H9 (cell line): ENCODE measurements at regions not wholly inside any gene's neighbourhood (a gene's known extent, or its start where the extent isn't known, plus 50 kb on each side); places are given as distances from the start of the nearest gene placed in this dataset.
"Not testable (repeated sequence)": the region's sequence is repeated elsewhere in the genome, so short reads cannot be mapped to it uniquely, and the experiment has no call there.

ENCODE experiments used
- DNase-seq: peaks from one replicate; pipeline ENCODE4 v3.0.0-alpha.2; 2017
- H2AFZ ChIP-seq: one replicate; pipeline ENCODE4 v1.6.1; 2013; ENCODE audit warnings: mild to moderate bottlenecking, low read length, control low read depth, moderate library complexity
- H2AK5ac ChIP-seq: 2 replicates; pipeline ENCODE4 v1.6.1; 2013; ENCODE audit warnings: low read length, control low read depth, mixed read lengths; ENCODE audit not compliant: insufficient read length
- H2BK120ac ChIP-seq: one replicate; pipeline ENCODE4 v1.6.1; 2013; ENCODE audit warnings: low read depth, mild to moderate bottlenecking, low read length, control low read depth, inconsistent platforms; ENCODE audit not compliant: poor library complexity, severe bottlenecking
- H2BK12ac ChIP-seq: 2 replicates; pipeline ENCODE4 v1.6.1; 2013; ENCODE audit warnings: low read length, control low read depth, mixed read lengths, low read depth; ENCODE audit not compliant: insufficient read length
- H2BK15ac ChIP-seq: 2 replicates; pipeline ENCODE4 v1.6.1; 2013; ENCODE audit warnings: low read depth, low read length, control low read depth
- H2BK20ac ChIP-seq: one replicate; pipeline ENCODE4 v1.6.1; 2013; ENCODE audit warnings: low read depth, mild to moderate bottlenecking, low read length, control low read depth, inconsistent platforms; ENCODE audit not compliant: poor library complexity, severe bottlenecking
- H2BK5ac ChIP-seq: 2 replicates; pipeline ENCODE4 v1.6.1; 2013; ENCODE audit warnings: low read length, control low read depth, mixed read lengths; ENCODE audit not compliant: insufficient read length
- H3K14ac ChIP-seq: 2 replicates; pipeline ENCODE4 v1.6.1; 2013; ENCODE audit warnings: low read length, control low read depth; ENCODE audit not compliant: insufficient read depth
- H3K18ac ChIP-seq: 2 replicates; pipeline ENCODE4 v1.6.1; 2013; ENCODE audit warnings: low read depth, mild to moderate bottlenecking, mixed read lengths, low read length, control low read depth; ENCODE audit not compliant: insufficient read length
- H3K23ac ChIP-seq: 2 replicates; pipeline ENCODE4 v1.6.1; 2013; ENCODE audit warnings: low read length, control low read depth, mixed read lengths, low read depth; ENCODE audit not compliant: insufficient read length
- H3K23me2 ChIP-seq: 2 replicates; pipeline ENCODE4 v1.6.1; 2013; ENCODE audit warnings: low read depth, mild to moderate bottlenecking, mixed read lengths, low read length, control low read depth; ENCODE audit not compliant: insufficient read length, poor library complexity, severe bottlenecking
- H3K27ac ChIP-seq: 2 replicates; pipeline ENCODE4 v1.5.1; 2013; ENCODE audit warnings: low read length, control low read depth, mixed read lengths, low read depth; ENCODE audit not compliant: insufficient read length
- H3K27me3 ChIP-seq: 2 replicates; pipeline ENCODE4 v1.6.1; 2013; ENCODE audit warnings: low read length, control low read depth, inconsistent platforms; ENCODE audit not compliant: insufficient read depth
- H3K4ac ChIP-seq: 2 replicates; pipeline ENCODE4 v1.6.1; 2013; ENCODE audit warnings: low read depth, mild to moderate bottlenecking, control low read depth, inconsistent platforms, low read length, moderate library complexity
- H3K4me1 ChIP-seq: 2 replicates; pipeline ENCODE4 v1.6.1; 2013; ENCODE audit warnings: low read length, control low read depth, inconsistent platforms; ENCODE audit not compliant: insufficient read depth
- H3K4me2 ChIP-seq: 2 replicates; pipeline ENCODE4 v1.6.1; 2013; ENCODE audit warnings: low read length, control low read depth, mixed read lengths; ENCODE audit not compliant: insufficient read length, insufficient read depth
- H3K56ac ChIP-seq: 2 replicates; pipeline ENCODE4 v1.6.1; 2013; ENCODE audit warnings: low read depth, mild to moderate bottlenecking, mixed read lengths, low read length, control low read depth; ENCODE audit not compliant: insufficient read length
- H3K79me1 ChIP-seq: 2 replicates; pipeline ENCODE4 v1.6.1; 2013; ENCODE audit warnings: low read depth, mild to moderate bottlenecking, moderate library complexity, low read length, control low read depth, inconsistent platforms; ENCODE audit not compliant: insufficient read depth, poor library complexity, severe bottlenecking
- H3K79me2 ChIP-seq: 2 replicates; pipeline ENCODE4 v1.6.1; 2013; ENCODE audit warnings: low read length, control low read depth, inconsistent platforms; ENCODE audit not compliant: insufficient read depth
- H3K9ac ChIP-seq: 2 replicates; pipeline ENCODE4 v1.6.1; 2013; ENCODE audit warnings: low read length, control low read depth, mixed read lengths; ENCODE audit not compliant: insufficient read length; ENCODE audit errors: extremely low read depth
- H3K9me3 ChIP-seq: one replicate; pipeline ENCODE4 v1.6.1; 2013; ENCODE audit warnings: low read depth, low read length, inconsistent platforms; ENCODE audit not compliant: control insufficient read depth
- H3T11ph ChIP-seq: one replicate; pipeline ENCODE4 v1.6.1; 2013; ENCODE audit warnings: mild to moderate bottlenecking, low read length, control low read depth, inconsistent platforms
- H4K20me1 ChIP-seq: one replicate; pipeline ENCODE4 v1.6.1; 2013; ENCODE audit not compliant: control insufficient read depth, insufficient read length, insufficient read depth
- H4K5ac ChIP-seq: 2 replicates; pipeline ENCODE4 v1.6.1; 2013; ENCODE audit warnings: low read depth, mild to moderate bottlenecking, mixed read lengths, low read length, control low read depth; ENCODE audit not compliant: insufficient read length
- H4K8ac ChIP-seq: replicated peaks from 2 replicates; pipeline ENCODE4 v1.6.1; 2013; ENCODE audit warnings: low read length, control low read depth, mixed read lengths, low read depth; ENCODE audit not compliant: insufficient read length
- H4K91ac ChIP-seq: 2 replicates; pipeline ENCODE4 v1.6.1; 2013; ENCODE audit warnings: low read depth, mild to moderate bottlenecking, moderate library complexity, mixed read lengths, low read length, control low read depth; ENCODE audit not compliant: insufficient read length
- H3K27ac Mint-ChIP-seq, 3 experiments: 2 replicates in 2 of 3; 3 replicates in 1 of 3; pipeline ENCODE4 v1.8.0; 2020 to 2021; ENCODE audit warnings: mixed read lengths in 3 of 3, mild to moderate bottlenecking in 1 of 3, moderate library complexity in 1 of 3
- H3K27me3 Mint-ChIP-seq: 2 replicates; pipeline ENCODE4 v1.8.0; 2021; ENCODE audit warnings: low read depth, mild to moderate bottlenecking, moderate library complexity, mixed read lengths
- H3K36me3 Mint-ChIP-seq, 3 experiments: 2 replicates in 2 of 3; 3 replicates in 1 of 3; pipeline ENCODE4 v1.8.0; 2020 to 2021; ENCODE audit warnings: low read depth in 3 of 3, mixed read lengths in 3 of 3; ENCODE audit not compliant: insufficient read depth in 1 of 3
- H3K4me1 Mint-ChIP-seq, 2 experiments: 2 replicates each; pipeline ENCODE4 v1.8.0; 2020; ENCODE audit warnings: mixed read lengths in 2 of 2
- H3K4me3 Mint-ChIP-seq, 2 experiments: 2 replicates in 1 of 2; 3 replicates in 1 of 2; pipeline ENCODE4 v1.8.0; 2020 to 2021; ENCODE audit warnings: mild to moderate bottlenecking in 2 of 2, mixed read lengths in 2 of 2, moderate library complexity in 1 of 2
- H3K9me3 Mint-ChIP-seq, 2 experiments: 2 replicates in 1 of 2; 3 replicates in 1 of 2; pipeline ENCODE4 v1.8.0; 2020; ENCODE audit warnings: mild to moderate bottlenecking in 2 of 2, mixed read lengths in 2 of 2, moderate library complexity in 1 of 2
- WGBS: extraction: QIAGEN DNeasy Blood & Tissue Kit; methylation state at CpG from one replicate; pipeline ENCODE4 v1.1.7; 2013; ENCODE audit warnings: missing lambda C conversion rate, low lambda C conversion rate, mixed read lengths; ENCODE audit not compliant: insufficient read length; ENCODE audit errors: extremely low coverage; 5-methylcytosine and 5-hydroxymethylcytosine counted together
- TF ChIP-seq, protein P1 (sequence below): fragments of 200-600 bp; sonication (generic); conservative IDR thresholded peaks from 3 replicates; pipeline ENCODE4 v1.8.0; 2021; ENCODE audit warnings: antibody characterized with exemption, mild to moderate bottlenecking

DNA sequence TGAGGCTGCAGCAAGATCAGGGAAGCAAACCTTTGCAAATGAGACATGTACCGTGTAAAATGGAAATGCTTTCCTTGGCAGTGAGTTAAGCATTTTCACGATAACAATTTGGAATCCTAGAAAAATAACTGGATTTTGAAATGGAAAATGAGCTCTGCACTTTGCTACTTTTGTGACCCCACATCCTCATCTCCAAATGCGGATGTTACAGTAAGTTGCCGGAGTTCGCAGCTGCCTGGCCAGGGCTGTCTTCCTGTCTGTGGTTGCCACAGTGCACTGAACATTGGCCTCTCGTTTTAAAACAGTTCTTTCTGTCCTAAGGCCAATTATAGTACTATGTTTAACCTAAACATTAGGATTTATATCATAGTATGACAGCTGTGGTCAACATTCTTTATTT, 136.2 kb upstream of the FZD8 start:
- H3K27me3 ChIP-seq, result no peaks in the 10 kb centered on the region
- WGBS, result no CpG with 5 or more reads among the region's 6 CpGs
- H3K18ac ChIP-seq, result no peak overlapping the region
- no peak overlapping the region for H3K14ac ChIP-seq
- Mint-ChIP-seq H3K27me3 (no peaks in the 10 kb centered on the region; the same call in 1 of the 2 replicates), H3K4me1 (peaks cover 3% of the 10 kb centered on the region in 2 experiments), H3K27ac (no peak overlapping the region), H3K9me3 (peaks cover 3 to 11% of the 10 kb centered on the region in 2 experiments), H3K4me3 (no peak overlapping the region), H3K36me3 (peaks cover 0 to 9% (median 4%) of the 10 kb centered on the region in 3 experiments; a peak in 2 of 7 replicates)
- H3K27ac ChIP-seq, result no peak overlapping the region
- no peak overlapping the region for H2BK20ac ChIP-seq
- H2BK12ac ChIP-seq, result no peak overlapping the region
- DNase-seq, result no peak
- H3K79me1 ChIP-seq, result no peaks in the 10 kb centered on the region
- no peak overlapping the region for H2BK15ac ChIP-seq
- no peaks in the 10 kb centered on the region for H4K20me1 ChIP-seq
- H3K9me3 ChIP-seq, result no peaks in the 10 kb centered on the region
- H3K4me1 ChIP-seq, result no peaks in the 10 kb centered on the region
- H4K91ac ChIP-seq, result no peak overlapping the region
- no peak overlapping the region for H4K8ac ChIP-seq
- H3T11ph ChIP-seq, result no peak overlapping the region
- no peaks in the 10 kb centered on the region; the same call in 1 of the 2 replicates for H3K79me2 ChIP-seq
- H4K5ac ChIP-seq, result no peak overlapping the region
- TF ChIP-seq, protein P1, sequence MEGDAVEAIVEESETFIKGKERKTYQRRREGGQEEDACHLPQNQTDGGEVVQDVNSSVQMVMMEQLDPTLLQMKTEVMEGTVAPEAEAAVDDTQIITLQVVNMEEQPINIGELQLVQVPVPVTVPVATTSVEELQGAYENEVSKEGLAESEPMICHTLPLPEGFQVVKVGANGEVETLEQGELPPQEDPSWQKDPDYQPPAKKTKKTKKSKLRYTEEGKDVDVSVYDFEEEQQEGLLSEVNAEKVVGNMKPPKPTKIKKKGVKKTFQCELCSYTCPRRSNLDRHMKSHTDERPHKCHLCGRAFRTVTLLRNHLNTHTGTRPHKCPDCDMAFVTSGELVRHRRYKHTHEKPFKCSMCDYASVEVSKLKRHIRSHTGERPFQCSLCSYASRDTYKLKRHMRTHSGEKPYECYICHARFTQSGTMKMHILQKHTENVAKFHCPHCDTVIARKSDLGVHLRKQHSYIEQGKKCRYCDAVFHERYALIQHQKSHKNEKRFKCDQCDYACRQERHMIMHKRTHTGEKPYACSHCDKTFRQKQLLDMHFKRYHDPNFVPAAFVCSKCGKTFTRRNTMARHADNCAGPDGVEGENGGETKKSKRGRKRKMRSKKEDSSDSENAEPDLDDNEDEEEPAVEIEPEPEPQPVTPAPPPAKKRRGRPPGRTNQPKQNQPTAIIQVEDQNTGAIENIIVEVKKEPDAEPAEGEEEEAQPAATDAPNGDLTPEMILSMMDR, result no peak
- H2BK120ac ChIP-seq, result no peak overlapping the region
- no peak overlapping the region for H3K56ac ChIP-seq
- no peak overlapping the region for H2AFZ ChIP-seq
- no peak overlapping the region for H3K9ac ChIP-seq
- no peak overlapping the region for H2BK5ac ChIP-seq
- H3K23ac ChIP-seq, result no peak overlapping the region
- H3K23me2 ChIP-seq, result no peaks in the 10 kb centered on the region
- H3K4ac ChIP-seq, result no peak overlapping the region
- no peak overlapping the region for H3K4me2 ChIP-seq
- H2AK5ac ChIP-seq, result no peak overlapping the region

DNA sequence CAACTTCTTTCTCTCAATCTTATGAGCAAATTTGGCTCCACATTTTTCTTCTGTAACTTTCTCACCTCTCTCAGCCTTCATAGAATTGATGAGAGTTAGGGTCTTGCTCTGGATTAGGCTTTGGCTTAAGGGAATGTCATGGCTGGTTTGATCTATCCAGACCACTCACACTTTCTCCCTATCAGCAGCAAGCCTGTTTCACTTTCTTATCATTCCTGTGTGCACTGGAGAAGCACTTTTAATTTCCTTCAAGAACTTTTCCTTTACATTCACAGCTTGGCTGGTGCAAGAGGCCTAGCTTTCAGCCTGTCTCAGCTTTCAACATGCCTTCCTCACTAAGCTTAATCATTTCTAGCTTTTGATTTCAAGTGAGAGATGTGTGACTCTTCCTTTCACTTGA, 134.5 kb upstream of the FZD8 start:
- H3K23me2 ChIP-seq, H3K14ac ChIP-seq, H2BK20ac ChIP-seq, H4K20me1 ChIP-seq, H3K9ac ChIP-seq, H2BK120ac ChIP-seq, H3K36me3 Mint-ChIP-seq, H3K56ac ChIP-seq, H2AK5ac ChIP-seq, H3K27me3 Mint-ChIP-seq, H3K18ac ChIP-seq, H3K27ac Mint-ChIP-seq, H3K9me3 Mint-ChIP-seq, H3K4me1 Mint-ChIP-seq, H3K23ac ChIP-seq, H3K4me3 Mint-ChIP-seq, H3K79me1 ChIP-seq, H3K4ac ChIP-seq, H3K9me3 ChIP-seq, H3K27me3 ChIP-seq, H3K4me2 ChIP-seq, H2BK5ac ChIP-seq, DNase-seq, H3K27ac ChIP-seq, H3T11ph ChIP-seq, H3K79me2 ChIP-seq, H4K91ac ChIP-seq, H3K4me1 ChIP-seq, H2AFZ ChIP-seq, H2BK12ac ChIP-seq, H2BK15ac ChIP-seq, H4K8ac ChIP-seq, H4K5ac ChIP-seq: not testable (repeated sequence)
